ENCODE measurements at regions not wholly inside any gene's neighbourhood (a gene's known extent, or its start where the extent isn't known, plus 50 kb on each side); places are given as distances from the start of the nearest gene placed in this dataset.

DNA sequence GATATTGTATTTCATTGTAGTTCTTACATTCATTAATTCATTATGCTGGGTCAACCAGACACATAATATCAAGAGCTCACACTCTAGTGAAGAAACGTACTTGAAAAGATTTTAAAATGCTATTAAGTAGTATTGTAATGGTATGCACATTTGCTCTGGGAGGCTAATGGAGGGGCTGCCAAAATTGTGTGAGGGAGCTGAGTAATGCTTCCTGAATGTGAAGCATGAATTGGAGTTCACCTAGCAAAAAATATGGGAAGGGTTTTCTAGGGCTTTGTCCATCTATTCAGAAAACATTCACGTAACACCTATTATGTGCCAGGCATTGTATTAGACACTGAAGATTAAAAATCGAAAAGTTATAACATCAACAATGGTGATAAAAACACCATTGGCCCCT, 403.8 kb upstream of the PDE3A start:
- no peak overlapping the region for H3K4me3 ChIP-seq (ENCODE audit: low read depth, low read length)
- no TSS peak for BruUV-seq (replicated peaks)
- H3K4me1 Mint-ChIP-seq (ENCODE audit: low read depth, unreplicated experiment), result peaks cover 3% of the 10 kb centered on the region
- H3K9me3 ChIP-seq, result no peaks in the 10 kb centered on the region
- no peaks in the 10 kb centered on the region for H3K27me3 ChIP-seq (replicated peaks; ENCODE audit: control insufficient read depth, insufficient read depth, low read length)
- CTCF ChIA-PET, result no interaction called here
- H3K36me3 ChIP-seq (ENCODE audit: control insufficient read depth, insufficient read depth, low read length), result no peaks in the 10 kb centered on the region
- DNase-seq, result no peak
- intact Hi-C loops (cut with micrococcal nuclease; ENCODE audit: unreplicated experiment), result no loop called here
- H3K27ac Mint-ChIP-seq (ENCODE audit: unreplicated experiment), result no peak overlapping the region
- H3K4me1 ChIP-seq, result no peaks in the 10 kb centered on the region
- no peak overlapping the region for H3K4me3 Mint-ChIP-seq (ENCODE audit: unreplicated experiment)
- TF ChIP-seq, protein P1, sequence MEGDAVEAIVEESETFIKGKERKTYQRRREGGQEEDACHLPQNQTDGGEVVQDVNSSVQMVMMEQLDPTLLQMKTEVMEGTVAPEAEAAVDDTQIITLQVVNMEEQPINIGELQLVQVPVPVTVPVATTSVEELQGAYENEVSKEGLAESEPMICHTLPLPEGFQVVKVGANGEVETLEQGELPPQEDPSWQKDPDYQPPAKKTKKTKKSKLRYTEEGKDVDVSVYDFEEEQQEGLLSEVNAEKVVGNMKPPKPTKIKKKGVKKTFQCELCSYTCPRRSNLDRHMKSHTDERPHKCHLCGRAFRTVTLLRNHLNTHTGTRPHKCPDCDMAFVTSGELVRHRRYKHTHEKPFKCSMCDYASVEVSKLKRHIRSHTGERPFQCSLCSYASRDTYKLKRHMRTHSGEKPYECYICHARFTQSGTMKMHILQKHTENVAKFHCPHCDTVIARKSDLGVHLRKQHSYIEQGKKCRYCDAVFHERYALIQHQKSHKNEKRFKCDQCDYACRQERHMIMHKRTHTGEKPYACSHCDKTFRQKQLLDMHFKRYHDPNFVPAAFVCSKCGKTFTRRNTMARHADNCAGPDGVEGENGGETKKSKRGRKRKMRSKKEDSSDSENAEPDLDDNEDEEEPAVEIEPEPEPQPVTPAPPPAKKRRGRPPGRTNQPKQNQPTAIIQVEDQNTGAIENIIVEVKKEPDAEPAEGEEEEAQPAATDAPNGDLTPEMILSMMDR (IDR thresholded peaks at IDR 0.05; ENCODE audit: insufficient read depth in 1 of 2, low read depth in 1 of 2, low read length in 1 of 2, severe bottlenecking in 1 of 2, unreplicated experiment in 1 of 2), result no peak
- H3K27me3 Mint-ChIP-seq (ENCODE audit: insufficient read depth, unreplicated experiment), result peaks cover 2% of the 10 kb centered on the region
- no peaks in the 10 kb centered on the region for H3K9me3 Mint-ChIP-seq (ENCODE audit: unreplicated experiment)
- POLR2A ChIA-PET, result no interaction called here
- no peaks in the 10 kb centered on the region for H3K36me3 Mint-ChIP-seq (ENCODE audit: insufficient read depth, unreplicated experiment)

DNA sequence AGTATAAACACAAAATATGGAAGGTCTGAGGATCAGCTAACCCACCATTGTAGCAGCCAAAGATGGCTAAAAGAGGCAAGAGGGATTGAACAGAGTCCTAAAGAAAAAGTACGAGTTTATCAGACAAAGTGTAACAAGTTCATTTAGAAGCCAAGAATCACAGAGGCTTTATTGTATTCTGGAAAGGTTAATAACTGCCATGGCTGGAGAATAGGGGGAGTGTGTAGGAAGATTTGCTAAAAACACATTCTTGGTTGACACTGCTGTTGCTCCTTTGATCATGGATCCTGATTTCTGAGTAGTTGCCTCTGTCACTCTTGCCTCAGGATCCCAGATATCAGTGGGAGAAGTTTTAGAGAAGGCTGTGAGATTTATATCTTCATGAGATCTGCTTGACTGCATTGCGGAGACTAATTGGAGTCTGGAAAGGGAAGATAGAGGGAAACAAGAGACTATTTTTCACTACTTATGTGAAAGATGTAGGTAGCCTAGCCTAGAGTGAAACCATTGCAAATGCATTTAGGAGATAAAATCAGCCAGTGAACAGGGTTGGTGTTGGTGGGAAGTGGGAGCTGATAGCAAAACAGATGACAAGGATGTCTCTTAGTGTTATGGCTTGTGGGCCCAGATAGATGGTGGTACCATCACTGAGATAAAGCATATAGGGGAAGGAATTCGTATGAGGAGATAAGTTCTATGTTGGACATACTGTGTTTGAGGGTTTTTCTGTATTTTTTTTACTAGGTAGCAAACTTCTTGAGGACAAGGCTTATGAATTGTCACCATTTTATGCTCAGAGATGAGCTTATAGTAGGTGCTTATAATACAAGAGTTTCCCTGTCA, 402.9 kb upstream of the PDE3A start:
- H3K27ac Mint-ChIP-seq (ENCODE audit: unreplicated experiment), result no peak overlapping the region
- H3K27me3 ChIP-seq (replicated peaks; ENCODE audit: control insufficient read depth, insufficient read depth, low read length), result no peaks in the 10 kb centered on the region
- no peaks in the 10 kb centered on the region for H3K9me3 ChIP-seq
- no peak overlapping the region for H3K4me3 ChIP-seq (ENCODE audit: low read depth, low read length)
- no peaks in the 10 kb centered on the region for H3K36me3 ChIP-seq (ENCODE audit: control insufficient read depth, insufficient read depth, low read length)
- peaks cover 8% of the 10 kb centered on the region for H3K4me1 Mint-ChIP-seq (ENCODE audit: low read depth, unreplicated experiment)
- no TSS peak for BruUV-seq (replicated peaks)
- CTCF ChIA-PET, result no interaction called here
- intact Hi-C loops (cut with micrococcal nuclease; ENCODE audit: unreplicated experiment), result no loop called here
- no peaks in the 10 kb centered on the region for H3K27me3 Mint-ChIP-seq (ENCODE audit: insufficient read depth, unreplicated experiment)
- no peak for DNase-seq
- H3K4me1 ChIP-seq, result no peaks in the 10 kb centered on the region
- H3K36me3 Mint-ChIP-seq (ENCODE audit: insufficient read depth, unreplicated experiment), result no peaks in the 10 kb centered on the region
- POLR2A ChIA-PET, result no interaction called here
- TF ChIP-seq, protein P1 (IDR thresholded peaks at IDR 0.05; ENCODE audit: insufficient read depth in 1 of 2, low read depth in 1 of 2, low read length in 1 of 2, severe bottlenecking in 1 of 2, unreplicated experiment in 1 of 2), result no peak
- no peaks in the 10 kb centered on the region for H3K9me3 Mint-ChIP-seq (ENCODE audit: unreplicated experiment)
- H3K4me3 Mint-ChIP-seq (ENCODE audit: unreplicated experiment), result no peak overlapping the region

DNA sequence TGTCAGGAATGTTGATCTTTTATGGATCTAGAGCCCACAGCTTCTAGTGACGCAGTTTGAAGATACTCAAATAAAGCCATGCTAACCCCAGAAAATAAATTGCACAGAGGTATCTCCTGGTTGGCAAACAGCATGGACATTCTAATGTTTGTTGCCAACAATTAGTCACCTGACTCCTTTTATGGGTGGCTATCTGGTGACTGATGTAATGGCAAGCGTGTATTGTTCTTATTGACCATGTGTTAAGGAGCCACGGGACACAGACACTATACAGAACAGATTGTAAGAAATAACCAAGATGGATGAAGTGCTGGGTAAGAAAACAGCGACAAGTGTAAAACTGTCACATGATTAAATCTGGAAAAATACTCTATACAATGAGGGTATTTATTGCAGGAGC, 401.3 kb upstream of the PDE3A start:
- CTCF ChIA-PET, result no interaction called here
- H3K27me3 Mint-ChIP-seq (ENCODE audit: insufficient read depth, unreplicated experiment), result no peaks in the 10 kb centered on the region
- no TSS peak for BruUV-seq (replicated peaks)

More for the DNA sequence above, 401.3 kb upstream of the PDE3A start:
- H3K27me3 ChIP-seq (replicated peaks; ENCODE audit: control insufficient read depth, insufficient read depth, low read length), result no peaks in the 10 kb centered on the region
- Mint-ChIP-seq H3K27ac (ENCODE audit: unreplicated experiment) (no peak overlapping the region), H3K4me3 (ENCODE audit: unreplicated experiment) (no peak overlapping the region), H3K4me1 (ENCODE audit: low read depth, unreplicated experiment) (peaks cover 20% of the 10 kb centered on the region), H3K36me3 (ENCODE audit: insufficient read depth, unreplicated experiment) (no peaks in the 10 kb centered on the region), H3K9me3 (ENCODE audit: unreplicated experiment) (no peaks in the 10 kb centered on the region)
- DNase-seq, result no peak
- intact Hi-C loops (cut with micrococcal nuclease; ENCODE audit: unreplicated experiment), result no loop called here
- peaks cover 10% of the 10 kb centered on the region for H3K4me1 ChIP-seq
- POLR2A ChIA-PET, result no interaction called here
- no peaks in the 10 kb centered on the region for H3K9me3 ChIP-seq
- TF ChIP-seq, protein P1 (IDR thresholded peaks at IDR 0.05; ENCODE audit: insufficient read depth in 1 of 2, low read depth in 1 of 2, low read length in 1 of 2, severe bottlenecking in 1 of 2, unreplicated experiment in 1 of 2), result no peak
- no peaks in the 10 kb centered on the region for H3K36me3 ChIP-seq (ENCODE audit: control insufficient read depth, insufficient read depth, low read length)
- H3K4me3 ChIP-seq (ENCODE audit: low read depth, low read length), result no peak overlapping the region
